Peyer's patch (tissue), 4 donors: ENCODE measurements at regions not wholly inside any gene's neighbourhood (a gene's known extent, or its start where the extent isn't known, plus 50 kb on each side); places are given as distances from the start of the nearest gene placed in this dataset.

Experiments used
- CTCF ChIP-seq, 6 experiments: fragments of 450-650 bp in 4 of 6; fragments of 200-600 bp in 2 of 6; sonication (generic) in 1 of 6; IDR thresholded peaks; one replicate each; pipeline ENCODE4 v1.5.1; 2017 to 2019; ENCODE audit warnings: antibody characterized with exemption in 6 of 6, mild to moderate bottlenecking in 3 of 6, moderate library complexity in 1 of 6
- POLR2A ChIP-seq, 2 donors: fragments of 450-650 bp; IDR thresholded peaks; one replicate each; pipeline ENCODE4 v1.5.1; 2017; ENCODE audit warnings: antibody characterized with exemption in 2 of 2, mild to moderate bottlenecking in 2 of 2, moderate library complexity in 2 of 2

GRCh38 chr18:1618364-1618763, 713.7 kb downstream of the ADCYAP1 start:
- TF ChIP-seq CTCF (IDR thresholded peaks at IDR 0.05), result no peak
- no peak for TF ChIP-seq POLR2A (IDR thresholded peaks at IDR 0.05)
